H9 (cell line): ENCODE measurements at regions not wholly inside any gene's neighbourhood (a gene's known extent, or its start where the extent isn't known, plus 50 kb on each side); places are given as distances from the start of the nearest gene placed in this dataset.

Experiments
- DNase-seq: peaks from one replicate; pipeline ENCODE4 v3.0.0-alpha.2; 2017
- H2AFZ ChIP-seq: one replicate; pipeline ENCODE4 v1.6.1; 2013; ENCODE audit warnings: mild to moderate bottlenecking, low read length, control low read depth, moderate library complexity
- H2AK5ac ChIP-seq: 2 replicates; pipeline ENCODE4 v1.6.1; 2013; ENCODE audit warnings: low read length, control low read depth, mixed read lengths; ENCODE audit not compliant: insufficient read length
- H2BK120ac ChIP-seq: one replicate; pipeline ENCODE4 v1.6.1; 2013; ENCODE audit warnings: low read depth, mild to moderate bottlenecking, low read length, control low read depth, inconsistent platforms; ENCODE audit not compliant: poor library complexity, severe bottlenecking
- H2BK12ac ChIP-seq: 2 replicates; pipeline ENCODE4 v1.6.1; 2013; ENCODE audit warnings: low read length, control low read depth, mixed read lengths, low read depth; ENCODE audit not compliant: insufficient read length
- H2BK15ac ChIP-seq: 2 replicates; pipeline ENCODE4 v1.6.1; 2013; ENCODE audit warnings: low read depth, low read length, control low read depth
- H2BK20ac ChIP-seq: one replicate; pipeline ENCODE4 v1.6.1; 2013; ENCODE audit warnings: low read depth, mild to moderate bottlenecking, low read length, control low read depth, inconsistent platforms; ENCODE audit not compliant: poor library complexity, severe bottlenecking
- H2BK5ac ChIP-seq: 2 replicates; pipeline ENCODE4 v1.6.1; 2013; ENCODE audit warnings: low read length, control low read depth, mixed read lengths; ENCODE audit not compliant: insufficient read length
- H3K14ac ChIP-seq: 2 replicates; pipeline ENCODE4 v1.6.1; 2013; ENCODE audit warnings: low read length, control low read depth; ENCODE audit not compliant: insufficient read depth
- H3K18ac ChIP-seq: 2 replicates; pipeline ENCODE4 v1.6.1; 2013; ENCODE audit warnings: low read depth, mild to moderate bottlenecking, mixed read lengths, low read length, control low read depth; ENCODE audit not compliant: insufficient read length
- H3K23ac ChIP-seq: 2 replicates; pipeline ENCODE4 v1.6.1; 2013; ENCODE audit warnings: low read length, control low read depth, mixed read lengths, low read depth; ENCODE audit not compliant: insufficient read length
- H3K23me2 ChIP-seq: 2 replicates; pipeline ENCODE4 v1.6.1; 2013; ENCODE audit warnings: low read depth, mild to moderate bottlenecking, mixed read lengths, low read length, control low read depth; ENCODE audit not compliant: insufficient read length, poor library complexity, severe bottlenecking
- H3K27ac ChIP-seq: 2 replicates; pipeline ENCODE4 v1.5.1; 2013; ENCODE audit warnings: low read length, control low read depth, mixed read lengths, low read depth; ENCODE audit not compliant: insufficient read length
- H3K27me3 ChIP-seq: 2 replicates; pipeline ENCODE4 v1.6.1; 2013; ENCODE audit warnings: low read length, control low read depth, inconsistent platforms; ENCODE audit not compliant: insufficient read depth
- H3K4ac ChIP-seq: 2 replicates; pipeline ENCODE4 v1.6.1; 2013; ENCODE audit warnings: low read depth, mild to moderate bottlenecking, control low read depth, inconsistent platforms, low read length, moderate library complexity
- H3K4me1 ChIP-seq: 2 replicates; pipeline ENCODE4 v1.6.1; 2013; ENCODE audit warnings: low read length, control low read depth, inconsistent platforms; ENCODE audit not compliant: insufficient read depth
- H3K4me2 ChIP-seq: 2 replicates; pipeline ENCODE4 v1.6.1; 2013; ENCODE audit warnings: low read length, control low read depth, mixed read lengths; ENCODE audit not compliant: insufficient read length, insufficient read depth
- H3K56ac ChIP-seq: 2 replicates; pipeline ENCODE4 v1.6.1; 2013; ENCODE audit warnings: low read depth, mild to moderate bottlenecking, mixed read lengths, low read length, control low read depth; ENCODE audit not compliant: insufficient read length
- H3K79me1 ChIP-seq: 2 replicates; pipeline ENCODE4 v1.6.1; 2013; ENCODE audit warnings: low read depth, mild to moderate bottlenecking, moderate library complexity, low read length, control low read depth, inconsistent platforms; ENCODE audit not compliant: insufficient read depth, poor library complexity, severe bottlenecking
- H3K79me2 ChIP-seq: 2 replicates; pipeline ENCODE4 v1.6.1; 2013; ENCODE audit warnings: low read length, control low read depth, inconsistent platforms; ENCODE audit not compliant: insufficient read depth
- H3K9ac ChIP-seq: 2 replicates; pipeline ENCODE4 v1.6.1; 2013; ENCODE audit warnings: low read length, control low read depth, mixed read lengths; ENCODE audit not compliant: insufficient read length; ENCODE audit errors: extremely low read depth
- H3K9me3 ChIP-seq: one replicate; pipeline ENCODE4 v1.6.1; 2013; ENCODE audit warnings: low read depth, low read length, inconsistent platforms; ENCODE audit not compliant: control insufficient read depth
- H3T11ph ChIP-seq: one replicate; pipeline ENCODE4 v1.6.1; 2013; ENCODE audit warnings: mild to moderate bottlenecking, low read length, control low read depth, inconsistent platforms
- H4K20me1 ChIP-seq: one replicate; pipeline ENCODE4 v1.6.1; 2013; ENCODE audit not compliant: control insufficient read depth, insufficient read length, insufficient read depth
- H4K5ac ChIP-seq: 2 replicates; pipeline ENCODE4 v1.6.1; 2013; ENCODE audit warnings: low read depth, mild to moderate bottlenecking, mixed read lengths, low read length, control low read depth; ENCODE audit not compliant: insufficient read length
- H4K8ac ChIP-seq: replicated peaks from 2 replicates; pipeline ENCODE4 v1.6.1; 2013; ENCODE audit warnings: low read length, control low read depth, mixed read lengths, low read depth; ENCODE audit not compliant: insufficient read length
- H4K91ac ChIP-seq: 2 replicates; pipeline ENCODE4 v1.6.1; 2013; ENCODE audit warnings: low read depth, mild to moderate bottlenecking, moderate library complexity, mixed read lengths, low read length, control low read depth; ENCODE audit not compliant: insufficient read length
- H3K27ac Mint-ChIP-seq, 3 experiments: 2 replicates in 2 of 3; 3 replicates in 1 of 3; pipeline ENCODE4 v1.8.0; 2020 to 2021; ENCODE audit warnings: mixed read lengths in 3 of 3, mild to moderate bottlenecking in 1 of 3, moderate library complexity in 1 of 3
- H3K27me3 Mint-ChIP-seq: 2 replicates; pipeline ENCODE4 v1.8.0; 2021; ENCODE audit warnings: low read depth, mild to moderate bottlenecking, moderate library complexity, mixed read lengths
- H3K36me3 Mint-ChIP-seq, 3 experiments: 2 replicates in 2 of 3; 3 replicates in 1 of 3; pipeline ENCODE4 v1.8.0; 2020 to 2021; ENCODE audit warnings: low read depth in 3 of 3, mixed read lengths in 3 of 3; ENCODE audit not compliant: insufficient read depth in 1 of 3
- H3K4me1 Mint-ChIP-seq, 2 experiments: 2 replicates each; pipeline ENCODE4 v1.8.0; 2020; ENCODE audit warnings: mixed read lengths in 2 of 2
- H3K4me3 Mint-ChIP-seq, 2 experiments: 2 replicates in 1 of 2; 3 replicates in 1 of 2; pipeline ENCODE4 v1.8.0; 2020 to 2021; ENCODE audit warnings: mild to moderate bottlenecking in 2 of 2, mixed read lengths in 2 of 2, moderate library complexity in 1 of 2
- H3K9me3 Mint-ChIP-seq, 2 experiments: 2 replicates in 1 of 2; 3 replicates in 1 of 2; pipeline ENCODE4 v1.8.0; 2020; ENCODE audit warnings: mild to moderate bottlenecking in 2 of 2, mixed read lengths in 2 of 2, moderate library complexity in 1 of 2
- WGBS: extraction: QIAGEN DNeasy Blood & Tissue Kit; methylation state at CpG from one replicate; pipeline ENCODE4 v1.1.7; 2013; ENCODE audit warnings: missing lambda C conversion rate, low lambda C conversion rate, mixed read lengths; ENCODE audit not compliant: insufficient read length; ENCODE audit errors: extremely low coverage; 5-methylcytosine and 5-hydroxymethylcytosine counted together
- TF ChIP-seq, protein P1 (sequence below): fragments of 200-600 bp; sonication (generic); conservative IDR thresholded peaks from 3 replicates; pipeline ENCODE4 v1.8.0; 2021; ENCODE audit warnings: antibody characterized with exemption, mild to moderate bottlenecking

DNA sequence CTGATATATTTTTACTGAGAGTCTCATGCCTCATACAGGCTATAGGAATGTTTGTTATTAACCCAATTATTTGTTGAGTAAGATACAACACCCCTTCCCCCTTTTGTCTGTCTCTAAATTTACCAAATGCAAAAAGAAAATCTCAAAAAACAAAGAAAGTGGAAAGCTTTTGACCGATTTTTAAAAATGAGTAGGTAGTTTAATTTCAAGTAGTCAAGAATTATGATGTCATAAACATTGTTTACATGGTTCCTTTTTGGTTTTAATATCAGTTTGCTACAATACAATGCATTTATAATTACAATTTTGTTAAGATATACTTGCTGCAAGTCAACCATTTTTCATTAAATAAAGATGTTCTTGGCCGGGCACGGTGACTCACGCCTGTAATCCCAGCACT is 84.7 kb upstream of the HMGA2 start:
- no CpG with 5 or more reads among the region's 4 CpGs for WGBS

More for the DNA sequence above, 84.7 kb upstream of the HMGA2 start:
- Histone ChIP-seq H3T11ph (no peak overlapping the region), H4K20me1 (no peaks in the 10 kb centered on the region), H4K5ac (no peak overlapping the region), H2BK120ac (no peak overlapping the region), H4K91ac (no peak overlapping the region), H3K56ac (no peak overlapping the region), H3K27me3 (no peaks in the 10 kb centered on the region), H3K4me2 (no peak overlapping the region), H3K27ac (no peak overlapping the region), H2BK5ac (no peak overlapping the region), H2BK12ac (no peak overlapping the region), H3K23me2 (peaks cover 12% of the 10 kb centered on the region), H3K4me1 (peaks cover 4% of the 10 kb centered on the region; the same call in 1 of the 2 replicates), H3K18ac (no peak overlapping the region), H3K23ac (no peak overlapping the region), H4K8ac (no peak overlapping the region), H3K79me2 (no peaks in the 10 kb centered on the region), H3K9ac (no peak overlapping the region), H3K79me1 (no peaks in the 10 kb centered on the region), H2AFZ (no peak overlapping the region), H3K4ac (no peak overlapping the region), H2BK20ac (no peak overlapping the region), H2AK5ac (no peak overlapping the region), H3K9me3 (no peaks in the 10 kb centered on the region), H2BK15ac (no peak overlapping the region), H3K14ac (no peak overlapping the region)
- Mint-ChIP-seq H3K4me1 (peaks cover 21 to 24% of the 10 kb centered on the region in 2 experiments), H3K27ac (no peak overlapping the region), H3K4me3 (no peak overlapping the region), H3K27me3 (peaks cover 34% of the 10 kb centered on the region), H3K9me3 (peaks cover 0 to 2% of the 10 kb centered on the region in 2 experiments; a peak in 2 of 5 replicates), H3K36me3 (no peaks in the 10 kb centered on the region)
- no peak for DNase-seq
- TF ChIP-seq, protein P1, sequence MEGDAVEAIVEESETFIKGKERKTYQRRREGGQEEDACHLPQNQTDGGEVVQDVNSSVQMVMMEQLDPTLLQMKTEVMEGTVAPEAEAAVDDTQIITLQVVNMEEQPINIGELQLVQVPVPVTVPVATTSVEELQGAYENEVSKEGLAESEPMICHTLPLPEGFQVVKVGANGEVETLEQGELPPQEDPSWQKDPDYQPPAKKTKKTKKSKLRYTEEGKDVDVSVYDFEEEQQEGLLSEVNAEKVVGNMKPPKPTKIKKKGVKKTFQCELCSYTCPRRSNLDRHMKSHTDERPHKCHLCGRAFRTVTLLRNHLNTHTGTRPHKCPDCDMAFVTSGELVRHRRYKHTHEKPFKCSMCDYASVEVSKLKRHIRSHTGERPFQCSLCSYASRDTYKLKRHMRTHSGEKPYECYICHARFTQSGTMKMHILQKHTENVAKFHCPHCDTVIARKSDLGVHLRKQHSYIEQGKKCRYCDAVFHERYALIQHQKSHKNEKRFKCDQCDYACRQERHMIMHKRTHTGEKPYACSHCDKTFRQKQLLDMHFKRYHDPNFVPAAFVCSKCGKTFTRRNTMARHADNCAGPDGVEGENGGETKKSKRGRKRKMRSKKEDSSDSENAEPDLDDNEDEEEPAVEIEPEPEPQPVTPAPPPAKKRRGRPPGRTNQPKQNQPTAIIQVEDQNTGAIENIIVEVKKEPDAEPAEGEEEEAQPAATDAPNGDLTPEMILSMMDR: no peak
